GM19467 (cell line): ENCODE measurements at regions not wholly inside any gene's neighbourhood (a gene's known extent, or its start where the extent isn't known, plus 50 kb on each side); places are given as distances from the start of the nearest gene placed in this dataset.

ENCODE experiments used
- ATAC-seq: cut with Tn5 transposase; IDR thresholded peaks from one replicate; pipeline ENCODE4 v1.9.1; 2021; ENCODE audit warnings: mild to moderate bottlenecking, moderate library complexity; ENCODE audit not compliant: unreplicated experiment

GRCh38 chr10:29012926-29013554, 275.8 kb upstream of the LYZL1 start:
- ATAC-seq = no peak

- ATAC-seq = no peak
Measured at GRCh38 chr10:29021591-29021990, 267.3 kb upstream of the LYZL1 start.

DNA sequence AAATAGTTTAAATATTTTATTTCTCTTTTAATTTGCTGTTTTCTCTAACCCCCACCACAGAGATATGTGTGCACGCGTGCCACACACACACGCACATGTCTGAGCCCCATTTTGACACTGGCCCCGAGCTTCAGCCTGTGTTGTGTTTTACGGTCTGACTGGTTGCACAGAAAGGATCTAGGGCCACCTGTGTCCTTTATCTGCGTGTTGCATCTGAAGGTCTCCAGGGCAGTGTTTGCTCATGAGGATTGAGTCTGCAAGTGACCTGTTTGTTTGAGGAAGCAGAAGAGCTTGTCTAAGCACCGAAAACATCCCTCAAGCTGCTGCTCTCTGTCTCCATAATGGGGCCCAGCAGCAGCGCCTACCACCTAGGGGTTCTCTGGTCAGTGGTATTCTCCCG, 266.4 kb upstream of the LYZL1 start:
- no peak for ATAC-seq

DNA sequence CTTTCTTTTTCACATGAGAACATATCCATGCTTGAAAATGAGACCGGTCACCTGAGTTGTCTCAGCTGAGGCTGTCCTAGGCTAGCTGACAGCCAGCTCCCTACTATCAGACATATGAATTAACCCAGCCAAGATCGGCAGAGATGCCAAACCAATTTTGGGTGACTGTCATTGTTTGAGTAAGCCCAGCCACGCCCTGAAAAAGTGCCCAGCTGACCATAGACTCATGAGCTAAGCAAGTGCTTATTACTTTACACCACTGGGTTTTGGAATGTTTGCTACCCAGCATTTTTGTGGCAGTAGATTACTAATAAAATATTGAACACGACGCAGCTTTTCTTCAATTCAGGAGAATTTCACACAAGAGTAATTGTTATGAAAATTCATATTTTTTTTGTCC, 265.2 kb upstream of the LYZL1 start:
- ATAC-seq = no peak

DNA sequence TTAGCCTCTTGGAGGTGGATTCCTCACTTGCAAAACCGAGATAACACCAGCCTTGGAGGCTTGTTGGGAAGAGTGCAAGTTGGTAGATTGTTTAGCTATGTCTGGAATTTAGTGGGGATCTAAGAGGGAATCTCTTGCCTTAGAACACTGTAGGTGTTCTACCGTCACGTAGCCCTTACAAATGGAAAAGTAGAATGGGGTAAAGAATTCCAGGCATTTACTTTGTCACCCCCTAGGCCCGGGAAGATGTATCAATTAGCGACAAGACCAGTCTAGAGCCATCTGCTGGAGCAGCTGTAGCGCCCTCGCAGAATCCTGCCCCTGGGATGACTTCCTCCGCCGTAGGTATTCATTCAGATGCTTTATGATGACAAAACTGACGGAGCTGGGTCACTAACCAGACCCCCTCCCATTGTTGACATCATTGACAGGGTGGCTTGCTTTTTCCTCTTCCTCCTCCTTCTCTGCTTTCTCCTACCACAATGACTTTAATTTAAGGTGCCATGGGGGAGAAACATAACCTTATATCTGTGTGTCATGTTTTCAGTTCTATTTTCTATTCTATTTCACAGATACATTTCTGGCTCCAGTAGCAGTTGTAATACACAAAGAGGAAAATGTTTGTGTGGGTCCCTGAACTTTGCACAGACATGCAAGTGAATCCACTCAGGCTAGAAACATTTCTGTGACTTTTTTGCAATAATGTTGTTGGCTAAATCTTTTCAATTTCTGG, 262.6 kb upstream of the LYZL1 start:
- no peak for ATAC-seq

- no peak for ATAC-seq
Measured at GRCh38 chr10:29026802-29027580, 261.9 kb upstream of the LYZL1 start.

DNA sequence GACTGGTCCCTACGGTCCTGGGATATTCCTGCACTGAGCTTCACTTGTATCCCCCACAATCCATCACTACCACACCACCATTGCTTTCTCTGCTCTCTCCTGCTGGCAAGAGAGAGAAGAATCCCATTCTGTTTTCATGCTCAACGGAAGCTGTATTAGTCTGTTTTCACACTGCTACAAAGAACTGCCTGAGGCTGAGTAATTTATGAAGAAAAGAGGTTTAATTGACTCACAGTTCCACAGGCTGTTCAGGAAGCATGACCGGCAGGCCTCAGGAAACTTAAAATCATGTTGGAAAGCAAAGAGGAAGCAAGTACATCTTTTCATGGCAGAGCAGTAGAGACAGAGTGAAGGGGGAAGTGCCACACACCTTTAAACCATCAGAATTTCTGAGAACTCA, 260.4 kb upstream of the LYZL1 start:
- no peak for ATAC-seq

- ATAC-seq = no peak
Measured at GRCh38 chr10:29030900-29031299, 258.0 kb upstream of the LYZL1 start.

GRCh38 chr10:29032169-29032568, 256.7 kb upstream of the LYZL1 start:
- no peak for ATAC-seq

DNA sequence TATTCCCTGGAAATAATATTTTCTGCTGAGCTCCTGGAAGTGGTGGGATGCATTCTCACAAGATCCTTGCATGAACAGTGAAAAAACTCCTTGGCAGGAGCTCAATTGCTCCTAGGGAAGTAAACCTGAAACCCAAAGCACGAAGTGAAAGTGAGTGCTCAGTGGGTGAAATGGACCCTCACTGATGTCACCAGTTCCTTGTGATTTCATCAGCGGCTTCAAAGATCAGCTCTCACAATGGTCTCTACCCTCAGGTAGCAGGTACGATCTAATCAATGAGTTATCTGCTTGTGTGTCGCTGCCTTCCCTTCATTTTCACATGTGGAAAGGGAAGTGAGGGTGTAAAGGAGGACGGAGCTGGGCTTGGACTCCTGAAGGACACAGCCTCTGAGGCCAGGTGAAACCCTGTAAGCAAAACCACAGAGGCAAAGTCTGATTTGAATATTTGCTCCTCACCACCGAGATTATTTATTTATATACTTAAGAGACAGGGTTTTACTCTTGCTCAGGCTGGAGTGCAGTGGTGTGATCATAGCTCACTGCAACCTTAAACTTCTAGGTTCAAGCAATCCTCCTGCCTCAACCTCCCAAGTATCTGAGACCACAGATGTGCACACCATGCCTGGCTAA, 255.4 kb upstream of the LYZL1 start:
- ATAC-seq = no peak

DNA sequence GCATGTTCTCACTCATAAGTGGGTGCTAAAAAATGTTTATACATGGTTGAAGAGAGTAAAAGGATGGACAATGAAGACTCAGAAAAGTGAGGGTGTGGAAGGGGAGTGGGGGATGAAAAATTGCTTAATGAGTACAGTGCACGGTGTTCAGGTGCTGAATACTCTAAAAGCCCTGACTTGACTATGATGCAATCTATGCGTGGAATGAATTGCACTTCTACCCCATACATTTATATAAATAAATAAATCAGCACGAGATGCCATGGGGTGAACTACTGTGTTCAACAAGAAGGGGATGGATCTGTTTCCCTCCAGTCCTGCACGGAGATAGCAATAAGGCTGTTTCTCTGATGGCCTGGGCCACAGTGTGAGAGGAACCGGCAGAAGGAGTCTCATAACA, 254.3 kb upstream of the LYZL1 start:
- no peak for ATAC-seq

- ATAC-seq = no peak
Measured at GRCh38 chr10:29035721-29036120, 253.1 kb upstream of the LYZL1 start.

DNA sequence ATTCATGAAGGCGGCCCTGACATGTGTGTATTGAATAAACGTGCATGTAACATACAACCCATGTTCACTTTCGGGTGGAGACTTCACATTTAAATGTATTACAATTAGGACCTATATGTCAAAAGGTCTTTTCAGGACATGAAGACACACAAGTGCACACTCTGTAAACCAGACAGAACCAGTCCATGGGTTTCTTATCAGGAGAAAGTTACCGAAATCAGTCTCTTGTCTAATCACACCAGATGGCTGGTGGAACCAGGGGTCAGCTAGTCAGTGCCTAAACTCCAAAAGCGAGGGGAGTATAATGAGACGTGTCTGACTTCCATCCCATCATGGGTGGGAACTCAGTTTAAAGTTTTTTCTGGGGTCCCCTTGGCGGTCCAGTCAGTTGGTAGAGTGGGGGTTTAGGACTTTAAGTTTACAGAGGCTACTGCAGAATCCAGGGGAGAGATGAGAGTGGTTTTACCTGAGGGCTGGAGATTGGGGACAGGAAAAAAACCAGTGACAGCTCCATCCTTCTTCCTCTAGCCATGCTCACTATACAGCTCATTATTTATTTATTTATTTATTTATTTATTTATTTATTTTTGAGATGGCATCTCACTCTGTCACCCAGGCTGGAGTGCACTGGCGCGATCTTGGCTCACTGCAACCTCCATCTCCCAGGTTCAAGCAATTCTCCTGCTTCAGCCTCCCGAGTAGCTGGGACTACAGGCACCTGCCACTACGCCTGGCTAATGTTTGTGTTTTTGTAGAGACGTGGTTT, 251.3 kb upstream of the LYZL1 start:
- ATAC-seq = no peak

- ATAC-seq = no peak
Measured at GRCh38 chr10:29039091-29039490, 249.8 kb upstream of the LYZL1 start.

DNA sequence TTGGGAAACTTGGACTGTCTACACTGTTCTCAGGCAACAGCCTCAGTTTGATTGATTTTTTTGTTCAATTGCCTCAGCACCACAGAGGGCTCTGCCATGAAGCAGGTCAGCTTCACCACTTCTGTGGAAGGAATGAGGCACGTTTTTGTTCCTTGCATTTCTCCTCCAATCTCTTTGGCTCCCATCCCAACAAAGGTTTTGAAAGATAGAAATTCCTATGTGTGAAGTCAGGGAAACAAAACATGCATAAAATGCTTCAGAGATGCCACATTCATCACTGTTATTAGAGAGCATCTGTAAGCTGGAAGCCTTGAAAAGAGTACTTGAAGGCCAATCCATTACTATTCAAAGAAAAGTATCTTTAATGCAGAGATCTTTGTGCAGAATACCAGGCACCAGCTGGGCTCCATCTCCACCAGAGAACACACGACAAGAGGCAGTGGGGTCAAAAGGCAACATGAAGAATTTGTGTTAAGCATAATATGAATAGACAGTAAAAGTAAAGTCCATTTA, 249.1 kb upstream of the LYZL1 start:
- no peak for ATAC-seq

GRCh38 chr10:29041616-29042015, 247.3 kb upstream of the LYZL1 start:
- no peak for ATAC-seq

GRCh38 chr10:29048506-29048905, 240.4 kb upstream of the LYZL1 start:
- no peak for ATAC-seq

DNA sequence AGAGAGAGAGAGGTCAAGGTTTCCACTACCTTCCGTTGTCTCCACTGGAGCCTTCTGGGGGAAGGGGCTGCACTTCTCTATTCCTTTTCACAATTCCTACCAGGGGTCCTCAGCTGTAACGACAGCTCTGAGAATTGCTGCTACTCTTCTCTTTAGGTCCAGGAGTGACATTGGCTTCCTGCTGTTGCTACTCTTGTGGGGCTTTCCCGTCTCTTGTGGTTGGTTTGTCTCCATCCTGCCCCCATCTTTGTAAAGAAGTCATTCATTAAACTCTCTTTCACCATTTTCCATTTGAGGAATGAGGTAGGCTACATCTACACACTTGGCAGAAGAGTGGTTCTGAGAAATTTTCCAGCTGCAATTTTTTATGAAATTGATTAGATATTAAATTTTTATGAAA, 238.8 kb upstream of the LYZL1 start:
- no peak for ATAC-seq

- ATAC-seq = no peak
Measured at GRCh38 chr10:29055101-29055500, 233.8 kb upstream of the LYZL1 start.

DNA sequence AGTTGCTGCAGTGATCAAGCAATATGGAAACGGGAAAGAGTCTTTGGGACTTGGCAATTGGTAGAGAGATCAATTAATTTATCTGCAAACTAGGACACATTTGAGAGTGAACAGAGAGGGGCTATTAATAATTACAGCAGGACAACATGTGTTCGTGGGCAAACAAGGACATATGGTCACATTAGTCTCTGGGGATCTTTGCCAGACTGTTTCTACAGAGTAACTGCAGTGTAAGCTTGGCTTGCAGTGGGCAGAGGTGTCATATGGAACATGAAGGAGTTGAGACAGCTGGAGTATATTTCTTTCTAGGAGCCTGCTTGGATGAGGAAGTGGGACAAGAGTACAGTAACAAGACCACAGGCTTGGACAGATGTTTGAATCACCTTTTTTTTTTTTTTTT, 232.1 kb upstream of the LYZL1 start:
- no peak for ATAC-seq
